Renal pelvis (tissue), 1 donor: ENCODE measurements at regions not wholly inside any gene's neighbourhood (a gene's known extent, or its start where the extent isn't known, plus 50 kb on each side); places are given as distances from the start of the nearest gene placed in this dataset.

Experiments
- DNase-seq: peaks from one replicate; pipeline ENCODE4 v3.0.0-alpha.2; 2013

GRCh38 chr2:29974086-29974485 is 52.7 kb upstream of the ALK start:
- DNase-seq: no peak

GRCh38 chr2:29977284-29977683 is 55.9 kb upstream of the ALK start:
- no peak for DNase-seq

- DNase-seq: no peak
Measured at GRCh38 chr2:29981402-29981801, 60.0 kb upstream of the ALK start.

GRCh38 chr2:29983308-29983707 is 61.9 kb upstream of the ALK start:
- no peak for DNase-seq

- no peak for DNase-seq
Measured at GRCh38 chr2:29987146-29987545, 65.8 kb upstream of the ALK start.

GRCh38 chr2:29990129-29990528 is 68.7 kb upstream of the ALK start:
- peak; percentile 82 for DNase-seq

GRCh38 chr2:29991086-29991485 is 69.7 kb upstream of the ALK start:
- peak; percentile 4 for DNase-seq

GRCh38 chr2:29995241-29995640 is 73.9 kb upstream of the ALK start:
- no peak for DNase-seq

- DNase-seq: no peak
Measured at GRCh38 chr2:30003128-30003527, 81.7 kb upstream of the ALK start.

- DNase-seq: no peak
Measured at GRCh38 chr2:30022444-30023071, 101.2 kb upstream of the ALK start.

- DNase-seq: no peak
Measured at GRCh38 chr2:30024281-30024680, 102.9 kb upstream of the ALK start.

GRCh38 chr2:30026091-30027055 is 105.0 kb upstream of the ALK start:
- DNase-seq: peak; percentile 64

GRCh38 chr2:30029804-30030203 is 108.4 kb upstream of the ALK start:
- DNase-seq: no peak

GRCh38 chr2:30030361-30030760 is 109.0 kb upstream of the ALK start:
- DNase-seq: no peak

- no peak for DNase-seq
Measured at GRCh38 chr2:30031184-30031583, 109.8 kb upstream of the ALK start.

- no peak for DNase-seq
Measured at GRCh38 chr2:30034052-30034775, 112.6 kb upstream of the YPEL5 start.

- no peak for DNase-seq
Measured at GRCh38 chr2:30037016-30037415, 109.8 kb upstream of the YPEL5 start.

GRCh38 chr2:30038419-30038818 is 108.4 kb upstream of the YPEL5 start:
- DNase-seq: no peak

- DNase-seq: peak; percentile 36
Measured at GRCh38 chr2:30039101-30039500, 107.7 kb upstream of the YPEL5 start.

- no peak for DNase-seq
Measured at GRCh38 chr2:30040147-30040546, 106.7 kb upstream of the YPEL5 start.

GRCh38 chr2:30041884-30042283 is 104.9 kb upstream of the YPEL5 start:
- DNase-seq: no peak

GRCh38 chr2:30046396-30046795 is 100.4 kb upstream of the YPEL5 start:
- DNase-seq: no peak

- DNase-seq: no peak
Measured at GRCh38 chr2:30046979-30047378, 99.8 kb upstream of the YPEL5 start.
